HG02798 (cell line): ENCODE measurements at regions not wholly inside any gene's neighbourhood (a gene's known extent, or its start where the extent isn't known, plus 50 kb on each side); places are given as distances from the start of the nearest gene placed in this dataset.

Source experiments
- ATAC-seq: cut with Tn5 transposase; IDR thresholded peaks from one replicate; pipeline ENCODE4 v1.9.1; 2021; ENCODE audit warnings: mild to moderate bottlenecking; ENCODE audit not compliant: unreplicated experiment, poor library complexity

GRCh38 chr20:7665376-7665775, 274.9 kb downstream of the HAO1 start:
- ATAC-seq, result no peak

DNA sequence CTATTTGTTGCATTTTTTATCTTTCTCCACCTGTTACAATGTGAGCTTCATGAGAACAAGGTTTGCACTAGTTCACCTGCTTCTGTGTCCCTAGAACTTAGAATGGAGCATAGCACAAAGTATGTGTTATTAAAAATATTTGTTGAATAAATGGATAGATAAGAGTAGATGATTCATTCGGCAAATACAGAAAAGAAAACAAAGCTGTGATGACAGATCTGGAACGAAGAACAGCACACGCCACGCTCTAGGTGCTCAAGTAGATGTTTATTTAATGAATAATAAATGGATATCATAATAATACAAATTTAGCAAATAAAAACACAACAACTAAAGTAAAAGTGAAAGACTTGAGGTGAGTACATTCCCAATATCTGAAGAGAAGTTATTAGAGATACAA, 273.1 kb downstream of the HAO1 start:
- no peak for ATAC-seq

DNA sequence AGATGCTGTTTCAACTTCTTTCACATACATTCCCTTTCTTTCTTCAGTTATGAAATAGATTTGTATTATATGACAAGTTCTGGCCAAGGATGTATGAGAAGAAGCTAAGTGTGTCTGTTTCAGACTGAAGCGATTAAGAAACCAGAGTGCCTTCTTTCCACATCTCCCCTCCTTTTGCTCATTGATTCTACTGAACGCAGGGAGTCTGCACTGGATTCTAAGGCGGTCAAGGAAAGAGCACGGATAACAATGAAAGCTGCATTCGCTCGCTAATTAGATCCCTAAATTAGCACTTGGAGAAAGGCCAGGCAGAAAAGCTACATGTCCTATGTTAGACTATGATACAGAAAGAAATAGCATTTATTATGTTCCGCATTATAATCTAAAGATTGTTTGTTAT, 267.7 kb downstream of the HAO1 start:
- no peak for ATAC-seq

DNA sequence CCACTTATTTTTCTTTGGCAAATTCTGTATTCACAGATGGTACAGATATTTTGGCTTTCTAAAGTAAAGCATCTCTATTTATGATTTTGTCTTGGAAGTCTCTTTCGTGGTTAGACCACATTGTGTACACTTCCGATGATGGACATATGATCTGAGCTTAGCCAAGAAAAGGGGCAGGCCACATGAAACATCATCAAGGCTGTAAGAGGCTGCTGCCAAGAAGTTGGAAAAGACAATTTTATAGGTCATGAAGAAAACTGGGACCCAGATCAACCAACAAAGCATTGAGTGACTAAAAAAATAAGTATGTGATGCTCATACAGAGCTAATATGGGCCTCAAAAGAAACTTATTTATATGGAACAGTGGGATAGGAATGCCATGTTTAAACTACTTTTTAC, 266.4 kb downstream of the HAO1 start:
- no peak for ATAC-seq

DNA sequence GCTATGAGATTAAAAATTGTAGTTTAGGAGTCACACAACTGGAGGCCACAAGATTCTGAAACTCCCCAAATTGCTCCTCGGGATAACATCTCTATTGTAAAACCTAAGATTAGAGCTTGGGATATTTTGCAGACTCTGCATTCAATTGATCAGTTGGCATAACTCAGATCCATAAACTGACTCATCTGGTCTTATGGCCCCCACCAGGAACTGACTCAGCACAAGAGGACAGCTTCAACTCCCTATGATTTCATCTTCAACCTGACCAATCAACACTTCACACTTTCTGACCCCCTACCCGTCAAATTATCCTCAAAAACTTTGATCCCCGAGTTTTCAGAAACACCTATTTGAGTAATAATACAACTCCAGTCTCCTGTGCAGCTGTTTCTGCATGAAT, 257.3 kb downstream of the HAO1 start:
- no peak for ATAC-seq

DNA sequence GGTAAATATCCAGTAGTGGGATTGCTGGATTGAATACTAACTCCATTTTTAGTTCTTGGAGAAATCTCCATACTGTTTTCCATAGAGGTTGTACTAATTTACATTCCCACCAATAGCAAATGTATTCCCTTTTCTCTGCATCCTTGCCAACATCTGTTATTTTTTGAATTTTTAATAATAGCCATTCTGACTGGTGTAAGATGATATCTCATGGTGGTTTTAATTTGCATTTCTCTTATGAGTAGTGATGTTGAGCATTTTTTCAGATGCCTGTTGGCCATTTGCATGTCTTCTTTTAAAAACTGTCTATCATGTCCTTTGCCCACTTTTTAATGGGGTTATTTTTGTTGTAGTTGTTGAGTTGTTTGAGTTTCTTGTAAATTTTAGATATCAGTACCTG, 253.2 kb downstream of the HAO1 start:
- ATAC-seq, result no peak

DNA sequence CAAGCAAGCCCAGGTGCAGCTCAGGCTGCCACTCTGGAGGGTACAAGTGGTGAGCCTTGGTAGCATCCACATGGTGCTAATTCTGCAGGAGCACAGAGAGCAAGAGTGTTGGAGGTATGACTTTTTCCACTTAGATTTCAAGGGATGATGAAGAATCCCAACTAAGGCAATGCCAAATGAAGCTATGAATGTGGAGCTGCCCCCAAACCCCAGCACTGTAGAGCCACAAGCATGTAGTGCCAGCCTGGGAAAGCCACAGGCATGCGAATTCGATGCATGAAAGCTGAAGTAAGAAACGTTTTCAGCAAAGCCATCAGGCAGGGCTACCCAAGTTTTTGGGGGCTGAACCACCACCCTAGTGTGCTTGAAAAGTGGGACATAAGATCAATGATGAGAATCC, 251.1 kb downstream of the HAO1 start:
- ATAC-seq, result no peak

GRCh38 chr20:7691647-7692269, 248.5 kb downstream of the HAO1 start:
- no peak for ATAC-seq

DNA sequence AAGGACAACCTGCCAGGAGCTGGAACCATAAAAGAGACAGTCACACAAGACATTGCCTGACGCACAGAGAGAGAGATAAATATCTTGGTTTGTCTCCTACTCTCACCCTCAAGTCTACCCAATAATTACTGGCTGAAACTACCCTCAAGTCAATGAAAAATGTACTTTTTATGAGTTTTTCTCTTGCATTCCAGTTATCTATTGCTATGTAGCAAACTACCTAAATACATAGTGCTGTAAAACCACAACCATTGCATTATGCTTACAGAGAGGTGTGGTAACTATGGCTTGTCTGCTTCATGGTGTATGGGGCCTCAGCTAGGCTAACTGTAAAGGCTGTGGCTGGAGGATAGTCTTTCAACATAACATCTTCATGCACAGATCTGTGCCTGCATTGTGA, 247.8 kb downstream of the HAO1 start:
- no peak for ATAC-seq

GRCh38 chr20:7693761-7694160, 246.5 kb downstream of the HAO1 start:
- ATAC-seq, result no peak

DNA sequence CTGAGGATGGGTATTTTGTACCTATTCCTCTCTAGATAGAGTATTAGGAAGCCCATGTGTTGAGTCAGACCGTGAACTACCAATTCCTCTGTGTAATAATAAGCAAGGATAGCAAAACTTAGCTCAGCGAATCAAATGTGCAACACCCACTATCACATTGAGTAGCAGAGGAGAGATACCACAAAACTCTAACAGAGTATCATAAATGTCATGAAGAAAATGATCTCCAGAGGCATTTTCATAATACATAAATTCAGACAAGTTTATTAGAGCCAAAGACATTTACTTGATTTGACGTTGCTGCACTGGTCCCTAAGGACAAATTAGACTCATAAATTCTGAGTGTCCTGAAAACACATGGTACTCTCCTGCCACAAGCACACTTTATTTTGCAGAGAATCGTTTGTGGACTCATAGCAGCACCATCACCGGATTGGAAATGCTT, 245.2 kb downstream of the HAO1 start:
- no peak for ATAC-seq

GRCh38 chr20:7695635-7696034, 244.6 kb downstream of the HAO1 start:
- no peak for ATAC-seq

GRCh38 chr20:7696311-7696710, 243.9 kb downstream of the HAO1 start:
- ATAC-seq, result no peak

- no peak for ATAC-seq
Measured at GRCh38 chr20:7702141-7702540, 238.1 kb downstream of the HAO1 start.

GRCh38 chr20:7703551-7703961, 236.7 kb downstream of the HAO1 start:
- ATAC-seq, result no peak

GRCh38 chr20:7703996-7704395, 236.3 kb downstream of the HAO1 start:
- no peak for ATAC-seq

GRCh38 chr20:7708112-7708511, 232.1 kb downstream of the HAO1 start:
- ATAC-seq, result no peak

- ATAC-seq, result no peak
Measured at GRCh38 chr20:7708782-7709181, 231.5 kb downstream of the HAO1 start.

GRCh38 chr20:7710440-7710839, 229.8 kb downstream of the HAO1 start:
- no peak for ATAC-seq

GRCh38 chr20:7712661-7713060, 227.6 kb downstream of the HAO1 start:
- no peak for ATAC-seq

- ATAC-seq, result no peak
Measured at GRCh38 chr20:7714549-7714948, 225.7 kb downstream of the HAO1 start.

DNA sequence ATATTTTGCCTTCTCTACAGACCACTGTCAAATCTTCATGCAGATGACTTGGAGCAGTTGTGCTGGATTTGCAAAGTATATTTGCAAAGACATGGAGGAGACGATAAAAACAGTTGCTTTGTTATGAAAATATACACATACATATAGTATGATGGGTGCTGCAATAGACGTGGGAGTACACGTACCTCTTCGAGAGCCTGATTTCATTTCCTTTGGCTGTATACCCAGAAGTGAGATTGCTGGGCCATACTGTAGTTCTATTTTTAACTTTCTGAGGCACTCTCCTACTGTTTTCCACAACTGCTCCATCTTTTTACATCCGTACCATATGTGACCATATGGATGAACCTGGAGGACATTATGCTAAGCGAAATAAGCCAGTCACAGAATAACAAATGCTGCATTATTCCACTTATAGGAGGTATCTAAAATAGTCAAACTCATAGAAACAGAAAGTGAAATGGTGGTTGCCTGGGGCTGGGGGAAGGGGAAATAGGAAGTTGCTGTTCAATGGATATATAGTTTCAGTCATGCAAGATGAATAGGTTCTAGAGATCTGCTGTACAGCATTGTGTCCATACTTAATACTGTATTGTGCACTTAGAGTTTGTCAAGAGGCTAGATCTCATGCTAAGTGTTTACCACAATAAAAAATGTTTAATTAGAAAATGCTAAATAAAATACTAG, 223.8 kb downstream of the HAO1 start:
- no peak for ATAC-seq
